ENCODE measurements at regions not wholly inside any gene's neighbourhood (a gene's known extent, or its start where the extent isn't known, plus 50 kb on each side); places are given as distances from the start of the nearest gene placed in this dataset.
"Not testable (repeated sequence)": the region's sequence is repeated elsewhere in the genome, so short reads cannot be mapped to it uniquely, and the experiment has no call there.

DNA sequence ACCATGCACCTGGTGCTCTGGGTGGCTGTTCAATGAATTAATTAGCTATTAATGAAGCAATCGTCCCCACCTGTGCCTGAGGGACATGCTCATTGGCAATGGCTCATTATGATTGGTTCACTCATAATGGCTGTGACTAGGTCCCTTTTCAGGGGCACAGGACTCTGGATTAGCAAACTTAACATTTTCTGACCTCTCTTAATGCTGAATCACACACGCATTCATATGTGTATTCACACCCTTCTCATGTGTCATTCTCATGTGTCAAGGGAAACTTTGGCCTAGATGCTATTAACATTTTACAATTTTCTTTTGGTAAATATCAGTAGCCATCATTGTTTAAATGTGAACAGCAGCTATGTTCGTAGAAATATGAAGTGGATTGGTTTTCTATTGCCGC lies 98.9 kb upstream of the PMAIP1 start:
- no peak for DNase-seq (ENCODE audit: low read depth in 2 of 2)

DNA sequence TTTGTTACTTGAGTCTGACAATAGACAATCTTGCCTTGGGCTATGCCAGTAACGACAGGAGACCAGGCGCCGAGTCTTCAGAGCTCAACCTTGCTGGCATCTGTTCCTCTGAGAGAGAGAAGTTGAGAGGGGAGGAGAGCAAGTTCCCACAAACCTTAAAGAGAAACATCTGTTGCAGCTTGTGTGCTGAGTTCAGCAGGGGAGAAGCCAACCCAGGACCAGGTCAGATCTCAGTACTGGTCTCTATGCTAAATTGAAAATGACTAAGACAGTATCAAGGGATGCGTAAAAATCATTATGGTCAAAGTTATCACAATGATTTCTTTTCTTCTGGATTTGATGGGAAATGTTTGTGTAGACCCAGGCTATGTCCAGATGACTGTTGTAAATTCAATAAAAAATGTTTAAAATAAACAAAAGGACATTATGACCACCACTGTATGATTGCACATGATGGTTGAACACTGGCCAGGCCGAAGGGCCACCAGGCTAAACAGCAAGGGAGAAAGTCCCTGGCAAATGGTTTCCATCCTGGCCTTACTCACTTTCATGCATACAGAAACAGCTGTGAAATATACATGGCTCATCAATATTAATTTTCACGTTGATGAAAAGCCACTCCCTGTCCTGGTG lies 100.3 kb upstream of the PMAIP1 start:
- no peak for DNase-seq (ENCODE audit: low read depth in 2 of 2)

GRCh38 chr18:59795882-59796281 lies 98.7 kb upstream of the CCBE1 start:
- no peak for DNase-seq (ENCODE audit: low read depth in 2 of 2)

DNA sequence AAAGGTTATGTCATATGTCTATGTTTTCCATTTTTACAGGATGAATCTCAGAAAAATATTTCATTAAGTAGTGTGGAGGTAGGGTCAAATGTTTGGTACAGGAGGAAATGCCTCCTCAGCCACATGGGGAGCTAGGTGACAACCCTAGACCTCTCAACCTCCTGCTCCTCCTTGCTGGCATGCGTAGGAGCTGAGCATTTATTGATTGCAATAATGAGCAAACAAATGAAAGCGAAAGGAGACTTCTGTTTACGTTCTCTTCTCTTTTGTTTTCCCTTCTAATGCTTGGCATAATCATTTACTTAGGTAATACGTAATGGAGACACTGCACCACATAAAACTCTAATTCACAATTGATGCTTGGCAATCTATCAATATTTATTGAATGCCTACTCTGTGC lies 95.1 kb upstream of the CCBE1 start:
- no peak for DNase-seq (ENCODE audit: low read depth in 2 of 2)

GRCh38 chr18:59790346-59790936 lies 93.2 kb upstream of the CCBE1 start:
- not testable (repeated sequence) for DNase-seq (ENCODE audit: low read depth in 2 of 2)

DNA sequence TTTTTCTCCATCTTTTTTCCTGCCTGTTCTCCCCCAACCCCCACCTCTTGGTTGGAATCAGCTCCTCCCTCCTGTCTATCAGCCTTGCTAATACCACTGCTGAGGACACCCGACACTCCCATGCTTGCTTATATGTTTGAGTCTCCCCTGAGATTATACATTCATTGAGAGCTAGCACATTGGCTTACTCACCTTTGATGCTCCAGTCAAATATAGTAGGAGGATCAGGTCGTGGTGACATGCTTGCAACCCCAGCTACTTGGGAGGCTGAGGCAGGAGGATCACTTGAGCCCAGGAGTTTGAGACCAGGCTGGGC lies 91.5 kb upstream of the CCBE1 start:
- DNase-seq (ENCODE audit: low read depth in 2 of 2), result no peak

- no peak for DNase-seq (ENCODE audit: low read depth in 2 of 2)
Observed at GRCh38 chr18:59787998-59788790, 91.0 kb upstream of the CCBE1 start.

DNA sequence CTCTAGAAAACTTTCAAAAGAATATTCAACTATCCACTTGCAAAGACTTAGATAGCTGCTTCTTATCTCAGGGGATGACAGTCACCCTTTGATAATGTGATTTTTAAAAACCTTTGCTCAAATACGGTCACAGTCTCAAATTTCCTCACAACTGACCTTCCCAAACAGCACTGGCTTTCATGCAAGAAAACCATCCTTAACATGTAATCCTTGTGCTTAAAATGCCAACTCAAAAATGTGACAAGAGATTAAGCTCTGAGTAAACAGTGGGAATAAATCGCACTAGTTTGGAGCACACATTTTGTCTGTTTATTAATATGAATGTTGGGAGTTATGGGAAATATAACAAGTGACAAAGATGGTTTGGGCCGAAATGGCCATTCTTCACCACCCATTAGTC lies 87.5 kb upstream of the CCBE1 start:
- DNase-seq (ENCODE audit: low read depth in 2 of 2), result no peak

DNA sequence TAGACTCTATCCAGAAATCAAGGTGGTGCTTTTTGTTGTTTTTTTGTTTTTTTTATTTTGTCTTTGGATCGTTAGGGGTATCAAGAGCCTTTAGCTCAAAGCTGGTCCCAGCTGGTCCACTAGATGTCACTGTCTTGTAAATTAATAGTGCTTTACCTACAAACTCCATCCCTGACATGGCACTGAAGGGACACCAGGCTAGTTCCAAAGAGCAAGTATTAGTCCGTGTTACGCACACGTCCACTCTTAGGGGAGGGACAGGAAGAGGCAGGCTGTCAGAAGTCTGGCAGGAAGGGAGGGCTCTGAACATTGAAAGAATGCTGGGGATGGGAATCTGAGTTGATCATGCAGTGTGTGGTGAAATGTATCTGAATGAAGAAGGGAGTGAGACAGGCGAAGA lies 85.9 kb upstream of the CCBE1 start:
- no peak for DNase-seq (ENCODE audit: low read depth in 2 of 2)

DNA sequence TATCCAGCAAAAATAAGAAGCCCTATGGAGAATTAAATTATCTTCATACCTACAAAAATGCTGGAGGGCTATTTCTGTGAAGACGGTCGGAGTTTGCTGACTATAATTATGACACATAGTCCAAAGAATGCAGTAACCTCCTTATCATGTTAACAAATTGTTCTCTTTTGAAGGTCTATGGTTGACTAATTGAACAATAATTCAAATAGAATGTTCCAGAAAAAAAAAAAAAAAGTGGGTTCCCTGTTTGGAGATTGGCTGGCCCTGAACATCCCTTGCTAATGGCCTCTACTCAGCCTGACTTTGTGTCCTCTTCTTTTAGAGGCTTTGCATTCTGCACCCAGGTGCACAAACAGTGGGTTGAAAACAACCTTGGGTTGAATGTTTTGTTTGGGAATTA lies 82.8 kb upstream of the CCBE1 start:
- DNase-seq (ENCODE audit: low read depth in 2 of 2), result no peak

DNA sequence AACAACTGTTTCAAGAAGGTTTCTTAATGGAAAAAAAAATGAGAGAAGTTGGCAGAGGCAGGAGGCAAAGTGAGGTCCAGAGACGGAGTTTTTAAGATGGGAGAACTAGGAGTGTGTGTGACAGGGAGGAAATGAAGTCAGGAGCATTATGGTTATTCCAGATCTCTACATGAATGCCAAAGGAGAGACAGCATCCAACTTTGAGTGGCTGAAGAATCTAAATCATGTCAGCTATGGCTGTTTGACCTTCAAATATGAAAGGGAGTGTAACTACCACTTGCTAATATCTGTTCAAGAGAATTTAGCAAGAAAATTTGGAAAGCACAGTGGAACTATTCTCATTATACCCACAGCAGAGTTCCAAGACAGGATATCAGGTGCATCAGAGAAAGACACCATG lies 81.2 kb upstream of the CCBE1 start:
- DNase-seq (ENCODE audit: low read depth in 2 of 2), result no peak

GRCh38 chr18:59777636-59778035 lies 80.4 kb upstream of the CCBE1 start:
- DNase-seq (ENCODE audit: low read depth in 2 of 2), result no peak

GRCh38 chr18:59769129-59769865 lies 72.1 kb upstream of the CCBE1 start:
- no peak for DNase-seq (ENCODE audit: low read depth in 2 of 2)

DNA sequence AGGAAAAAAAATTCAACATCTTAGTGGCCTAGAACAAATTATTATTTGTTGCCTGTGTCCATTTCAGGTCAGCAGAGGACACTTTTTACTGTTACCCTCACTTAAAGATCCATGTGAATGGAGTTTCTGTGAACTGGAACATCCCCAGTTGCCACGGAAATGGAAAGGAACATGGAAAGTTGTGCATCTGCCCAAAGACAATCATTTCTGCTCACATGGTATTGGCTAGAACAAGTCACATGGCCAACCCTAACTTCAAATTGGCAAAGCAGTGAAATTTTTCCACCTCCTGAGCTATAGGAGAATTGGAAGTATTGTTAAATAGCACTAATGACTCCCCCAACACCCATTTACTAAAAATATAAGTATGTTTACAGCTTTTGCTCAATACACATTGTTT lies 71.2 kb upstream of the CCBE1 start:
- no peak for DNase-seq (ENCODE audit: low read depth in 2 of 2)

GRCh38 chr18:59767732-59768131 lies 70.5 kb upstream of the CCBE1 start:
- no peak for DNase-seq (ENCODE audit: low read depth in 2 of 2)

GRCh38 chr18:59765343-59765742 lies 68.1 kb upstream of the CCBE1 start:
- DNase-seq (ENCODE audit: low read depth in 2 of 2), result no peak

GRCh38 chr18:59764281-59764680 lies 67.1 kb upstream of the CCBE1 start:
- DNase-seq (ENCODE audit: low read depth in 2 of 2), result no peak

GRCh38 chr18:59763541-59764136 lies 66.4 kb upstream of the CCBE1 start:
- DNase-seq (ENCODE audit: low read depth in 2 of 2), result no peak

DNA sequence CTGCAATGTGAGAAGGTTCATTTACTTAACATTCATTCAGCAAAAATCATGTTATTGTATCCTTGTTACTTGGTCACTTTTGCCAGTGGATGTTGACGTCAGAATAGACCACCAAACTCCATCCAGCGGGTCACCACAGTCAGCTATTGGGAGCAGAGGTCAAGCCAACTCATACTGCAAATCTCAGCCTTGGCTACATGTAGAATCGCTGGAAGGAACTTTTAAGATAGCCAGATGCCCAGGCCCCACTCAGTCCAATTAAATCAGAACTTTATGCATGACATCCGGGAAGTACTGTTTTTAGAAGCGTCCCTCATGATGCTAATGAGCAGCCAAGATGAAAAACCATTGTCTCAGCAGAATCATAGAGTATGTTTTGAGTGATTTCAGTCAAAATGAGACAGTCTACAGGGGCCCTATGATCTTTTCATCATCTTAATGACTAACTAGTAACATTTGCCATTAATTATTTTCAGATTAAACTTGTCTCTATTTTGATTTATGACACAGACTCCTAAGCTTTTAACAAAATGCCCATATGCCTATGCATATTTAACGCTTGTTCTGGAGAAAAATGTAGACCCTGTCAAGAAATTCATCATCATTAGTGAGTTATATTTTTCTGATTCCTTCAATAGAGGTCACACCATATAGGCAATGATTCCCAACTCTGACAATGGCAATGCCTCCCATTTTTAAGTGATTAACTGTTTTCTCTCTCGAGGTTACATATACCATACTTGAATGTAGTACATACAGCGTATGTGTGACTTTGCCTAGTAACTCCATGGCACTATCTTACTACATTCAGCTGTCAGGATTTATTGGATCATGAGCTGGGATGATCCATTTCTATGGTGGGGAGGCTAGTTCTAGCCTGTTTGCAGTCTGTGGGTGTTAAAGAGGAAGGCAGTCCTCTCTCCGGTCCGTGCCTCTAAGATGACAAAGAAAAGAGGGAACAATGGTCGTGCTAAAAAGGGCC lies 63.7 kb upstream of the CCBE1 start:
- no peak for DNase-seq (ENCODE audit: low read depth in 2 of 2)

DNA sequence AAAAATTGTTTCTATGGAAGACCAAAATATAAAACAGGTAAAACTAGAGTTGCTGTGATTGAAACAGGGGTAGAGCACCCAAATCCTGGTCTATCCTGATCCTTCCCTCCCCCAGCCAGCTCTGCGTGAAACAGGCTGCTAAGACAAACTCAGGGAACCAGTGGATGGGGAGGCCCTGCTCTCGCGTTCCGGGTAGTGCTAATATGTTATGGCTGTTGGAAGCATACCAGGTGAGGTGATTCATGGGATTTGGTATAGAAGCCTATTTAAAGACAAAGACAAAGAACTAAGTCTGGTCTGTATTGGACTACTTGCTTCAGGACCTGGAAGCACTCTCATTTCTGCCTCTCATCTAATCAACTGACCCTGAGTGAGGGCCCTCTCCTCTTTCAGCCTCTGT lies 63.0 kb upstream of the CCBE1 start:
- DNase-seq (ENCODE audit: low read depth in 2 of 2), result no peak

DNA sequence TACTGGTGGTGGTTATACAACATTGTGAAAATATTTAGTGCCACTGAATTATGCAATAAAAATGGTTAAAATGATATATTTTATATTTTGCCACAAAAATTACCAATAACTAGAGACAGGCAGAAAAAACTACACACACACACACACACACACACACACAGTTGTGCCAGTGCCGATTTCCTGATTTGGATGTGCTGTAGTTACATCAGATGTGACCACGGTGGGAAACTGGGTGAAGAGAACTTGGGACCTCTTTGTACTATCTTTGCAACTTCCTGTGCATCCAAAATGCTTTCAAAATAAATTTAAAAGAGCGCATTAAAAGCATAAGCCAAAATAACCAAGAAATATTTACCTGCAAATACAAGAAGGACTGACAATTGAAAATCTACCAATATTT lies 61.6 kb upstream of the CCBE1 start:
- no peak for DNase-seq (ENCODE audit: low read depth in 2 of 2)

All from stimulated activated CD4-positive, alpha-beta T cell treated with anti-CD3 and anti-CD28 coated beads, Interleukin-4, amount 100 ng/mL, for 48 hours (primary cell).